ENCODE measurements at regions not wholly inside any gene's neighbourhood (a gene's known extent, or its start where the extent isn't known, plus 50 kb on each side); places are given as distances from the start of the nearest gene placed in this dataset.
A peak's percentile ranks its signal among the peaks of the same experiment; 100 is the strongest.
"Not testable (repeated sequence)": the region's sequence is repeated elsewhere in the genome, so short reads cannot be mapped to it uniquely, and the experiment has no call there.

DNA sequence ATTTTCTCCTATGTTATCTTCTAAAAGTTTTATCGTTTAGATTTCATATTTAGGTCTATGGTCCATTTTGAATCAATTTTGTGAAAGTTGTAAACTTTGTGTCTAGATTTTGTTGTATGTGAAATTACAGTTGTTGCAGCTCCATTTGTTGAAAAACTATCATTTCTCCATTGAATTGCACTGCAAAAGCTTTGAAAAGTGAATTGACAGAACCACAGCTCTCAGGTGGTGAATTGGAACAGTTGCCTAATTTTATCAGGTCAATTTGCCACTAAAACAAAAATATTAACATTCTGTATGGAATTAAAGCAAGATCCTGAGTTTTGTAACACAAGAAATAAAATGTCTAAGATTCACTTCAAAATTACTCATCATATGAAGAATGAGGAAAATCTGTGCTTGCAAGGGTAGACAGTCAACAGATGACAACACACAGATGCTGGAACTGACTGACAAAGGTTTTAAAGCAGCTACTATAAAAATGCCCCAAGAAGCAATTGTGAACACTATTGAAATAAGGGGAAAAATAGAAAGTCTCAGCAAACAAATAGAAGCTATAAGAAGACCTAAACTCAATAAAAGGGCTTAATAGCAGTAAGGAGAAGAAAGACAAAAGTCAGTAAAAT, 346.7 kb downstream of the PAX1 start:
- DNase-seq: no peak

DNA sequence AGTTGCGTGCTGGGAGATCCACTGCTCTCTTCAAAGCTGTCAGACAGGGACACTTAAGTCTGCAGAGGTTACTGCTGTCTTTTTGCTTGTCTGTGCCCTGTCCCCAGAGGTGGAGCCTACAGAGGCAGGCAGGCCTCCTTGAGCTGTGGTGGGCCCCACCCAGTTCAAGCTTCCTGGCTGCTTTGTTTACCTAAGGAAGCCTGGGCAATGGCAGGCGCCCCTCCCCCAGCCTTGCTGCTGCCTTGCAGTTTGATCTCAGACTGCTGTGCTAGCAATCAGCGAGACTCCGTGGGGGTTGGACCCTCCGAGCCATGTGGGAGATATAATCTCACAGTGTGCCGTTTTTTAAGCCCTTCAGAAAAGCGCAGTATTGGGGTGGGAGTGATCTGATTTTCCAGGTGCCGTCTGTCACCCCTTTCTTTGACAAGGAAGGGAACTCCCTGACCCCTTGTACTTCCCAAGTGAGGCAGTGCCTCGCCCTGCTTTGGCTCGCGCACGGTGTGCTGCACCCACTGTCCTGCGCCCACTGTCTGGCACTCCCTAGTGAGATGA, 340.6 kb downstream of the PAX1 start:
- not testable (repeated sequence) for DNase-seq

DNA sequence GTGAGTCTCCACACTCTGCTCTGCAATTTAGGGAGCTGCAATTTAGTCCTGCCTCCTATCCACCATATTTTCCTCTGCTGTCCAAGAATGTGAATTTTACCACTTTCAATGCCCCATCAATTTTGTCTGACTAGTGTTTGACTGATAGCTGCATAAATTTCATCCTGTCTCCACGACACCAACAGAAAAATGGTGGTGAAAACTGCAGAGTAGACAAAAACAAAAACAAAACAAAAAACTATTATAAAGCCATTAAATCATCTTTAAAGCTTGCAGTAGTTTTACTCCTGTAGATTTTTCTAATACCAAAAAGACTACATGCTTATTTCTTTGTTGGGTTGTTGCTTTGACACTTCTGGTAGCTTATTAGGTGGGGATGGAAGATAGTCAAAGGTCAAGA, 322.0 kb downstream of the PAX1 start:
- no peak for DNase-seq

DNA sequence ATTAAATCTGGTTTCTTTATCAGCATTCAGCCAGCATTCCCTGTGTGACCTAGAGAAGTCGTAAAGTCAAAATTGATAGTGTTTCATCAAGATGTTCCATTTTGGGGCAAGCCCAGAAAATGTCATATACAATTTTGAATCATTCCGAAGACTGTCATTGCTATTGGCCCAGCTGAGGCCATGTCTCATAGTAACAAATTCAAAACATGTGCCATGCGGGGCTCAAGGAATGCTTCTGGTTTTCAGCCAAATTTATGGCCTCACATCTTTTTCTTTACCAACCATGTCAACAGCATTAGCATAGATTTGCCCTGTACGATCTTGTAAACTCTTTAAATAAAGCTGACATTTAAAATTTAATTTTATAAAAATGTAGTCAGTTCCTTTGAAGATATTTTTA, 314.7 kb downstream of the PAX1 start:
- DNase-seq: no peak

DNA sequence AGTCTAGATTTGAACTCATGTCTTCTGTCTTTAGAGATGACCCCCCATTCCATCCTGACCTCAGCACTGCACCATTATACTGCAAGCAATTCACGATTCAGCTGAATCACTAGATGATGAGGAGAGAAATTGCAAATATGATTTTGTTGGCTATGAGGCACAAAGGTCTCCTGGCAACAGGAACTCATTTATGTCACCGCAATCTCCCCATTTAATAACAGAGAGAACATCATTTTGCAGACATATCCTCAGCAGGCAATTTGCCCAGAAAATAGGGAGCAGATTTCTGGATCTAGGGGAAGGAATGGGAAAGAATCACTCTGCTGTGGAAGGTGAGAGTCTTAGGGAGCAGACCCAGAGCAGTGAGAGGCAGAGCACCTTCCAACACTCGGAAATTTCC, 303.0 kb downstream of the PAX1 start:
- no peak for DNase-seq

DNA sequence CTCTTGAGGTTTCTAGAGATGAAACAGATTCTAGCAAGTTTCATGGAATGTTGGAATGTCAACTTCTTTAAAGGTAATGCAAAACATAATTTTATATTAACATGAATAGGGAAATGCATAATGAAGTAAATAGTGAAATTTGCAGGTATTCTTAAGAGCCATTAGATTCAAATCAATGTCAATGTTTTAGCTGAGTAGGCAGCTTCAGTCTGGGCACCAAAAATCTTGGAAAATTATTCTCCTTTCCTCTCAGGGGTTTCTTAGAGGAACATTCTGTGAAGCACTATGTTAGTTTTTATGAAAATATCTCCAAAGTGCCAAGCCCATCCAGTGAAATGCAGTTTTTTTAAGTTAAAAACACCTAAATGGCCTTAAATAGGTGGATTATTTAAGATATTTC, 300.8 kb downstream of the PAX1 start:
- DNase-seq: no peak

DNA sequence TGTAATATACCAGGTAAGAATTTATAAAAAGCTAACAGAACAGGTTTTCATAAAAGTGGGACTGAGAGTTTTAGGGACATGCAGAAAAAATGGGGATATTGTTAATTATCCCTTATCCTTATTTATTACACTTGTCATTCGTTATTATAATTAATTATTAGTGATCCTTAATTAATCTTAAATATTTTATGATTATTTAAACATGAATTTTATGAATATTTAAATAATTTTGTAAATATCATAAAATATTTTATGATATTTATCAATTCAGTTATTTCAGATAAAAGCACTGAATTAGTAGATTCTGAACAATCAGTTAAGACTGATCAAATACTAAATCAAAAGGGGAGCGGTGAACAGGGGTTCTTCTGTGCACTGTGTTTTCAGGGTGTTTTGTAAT, 300.1 kb downstream of the PAX1 start:
- no peak for DNase-seq

DNA sequence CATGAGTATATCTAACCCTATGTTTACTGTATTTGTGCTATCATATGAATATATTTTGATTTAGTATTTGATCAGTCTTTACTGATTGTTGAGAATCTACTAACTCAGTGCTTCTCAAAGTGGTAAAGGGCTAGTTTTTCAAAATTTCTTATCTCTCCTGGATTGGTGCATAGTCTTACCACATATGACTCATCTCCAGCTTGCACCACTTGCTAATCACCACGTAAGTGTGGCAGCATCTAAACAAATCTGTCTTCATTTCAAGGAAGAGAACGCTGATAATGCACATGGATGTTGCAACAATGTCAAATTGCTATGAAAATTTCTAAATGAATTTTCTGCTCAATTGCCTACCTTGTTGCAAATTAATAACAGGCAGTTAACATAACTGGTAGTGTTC, 299.5 kb downstream of the PAX1 start:
- no peak for DNase-seq

DNA sequence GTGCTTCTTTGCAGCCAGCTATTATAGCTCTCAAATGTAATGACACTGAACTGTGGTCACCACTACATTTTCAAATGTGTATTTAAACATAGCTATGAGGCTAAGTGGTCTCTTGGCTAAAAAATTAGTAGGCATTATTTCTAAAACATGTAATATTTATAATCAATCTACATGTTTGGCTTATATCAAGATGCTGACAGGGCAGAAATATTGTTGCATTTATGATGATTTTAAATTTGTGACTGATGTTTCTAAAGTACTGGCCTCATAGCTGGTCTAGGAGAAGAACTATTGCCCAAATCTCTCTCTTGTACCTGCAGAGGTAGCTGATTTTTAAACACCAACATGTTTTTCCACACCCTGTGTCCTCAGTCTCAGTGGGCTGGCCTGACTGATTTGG, 298.2 kb downstream of the PAX1 start:
- DNase-seq: no peak

DNA sequence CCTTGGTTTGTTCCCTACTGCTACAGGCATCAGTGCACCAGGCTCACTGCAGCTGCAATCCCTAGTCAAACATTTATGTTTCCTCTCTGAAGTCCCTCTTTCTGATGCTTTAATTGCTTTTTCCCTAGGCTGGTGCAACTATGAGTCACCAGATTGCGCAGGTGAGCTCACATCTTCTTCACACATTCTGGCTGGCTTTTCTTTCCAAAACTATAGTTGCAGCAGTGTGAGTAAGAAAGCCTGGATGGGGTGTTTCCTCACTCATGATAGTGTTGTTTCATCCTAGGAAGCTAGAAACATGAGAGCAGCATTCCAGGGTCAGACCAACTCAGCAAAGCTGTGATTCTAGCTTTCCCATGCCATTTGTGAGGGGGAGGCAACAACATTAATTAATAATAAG, 296.4 kb downstream of the PAX1 start:
- no peak for DNase-seq

DNA sequence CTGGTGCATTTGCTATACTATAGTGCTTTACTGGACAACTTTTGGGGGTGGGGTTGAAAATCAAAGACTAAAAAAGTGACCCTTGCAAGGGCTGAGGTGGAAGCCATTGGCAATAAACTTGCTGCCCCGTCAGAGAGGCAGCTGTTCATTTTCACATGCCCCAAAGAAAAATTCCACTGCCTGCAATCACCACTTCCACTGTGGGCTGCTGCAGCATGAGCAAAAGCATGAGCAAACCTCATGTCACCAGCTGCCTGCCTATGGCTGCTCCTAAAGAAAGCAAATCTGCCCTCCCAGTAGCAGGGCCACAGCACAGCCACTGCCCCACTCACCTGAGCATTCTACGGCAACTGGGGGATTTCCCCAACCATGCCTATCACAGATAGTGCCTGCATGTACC, 290.0 kb downstream of the PAX1 start:
- DNase-seq: no peak

DNA sequence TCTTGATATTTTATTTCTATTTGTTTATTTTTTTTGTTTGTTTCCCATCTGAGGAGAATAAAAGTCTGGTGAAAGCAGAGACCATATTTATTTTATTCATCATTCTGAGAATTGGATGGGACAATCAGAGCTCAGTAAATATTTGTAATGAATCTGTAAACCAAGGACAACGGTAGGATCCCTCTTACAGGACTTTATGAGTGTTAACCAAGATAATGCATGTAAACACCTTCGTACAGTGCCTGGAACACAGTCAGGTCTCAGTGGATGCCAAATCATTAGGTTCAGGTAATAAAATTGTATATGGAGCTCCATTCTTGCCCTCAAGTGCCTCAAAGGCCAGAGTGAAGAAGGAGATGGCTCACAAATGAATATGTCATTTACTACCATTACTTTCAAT, 288.7 kb downstream of the PAX1 start:
- no peak for DNase-seq

DNA sequence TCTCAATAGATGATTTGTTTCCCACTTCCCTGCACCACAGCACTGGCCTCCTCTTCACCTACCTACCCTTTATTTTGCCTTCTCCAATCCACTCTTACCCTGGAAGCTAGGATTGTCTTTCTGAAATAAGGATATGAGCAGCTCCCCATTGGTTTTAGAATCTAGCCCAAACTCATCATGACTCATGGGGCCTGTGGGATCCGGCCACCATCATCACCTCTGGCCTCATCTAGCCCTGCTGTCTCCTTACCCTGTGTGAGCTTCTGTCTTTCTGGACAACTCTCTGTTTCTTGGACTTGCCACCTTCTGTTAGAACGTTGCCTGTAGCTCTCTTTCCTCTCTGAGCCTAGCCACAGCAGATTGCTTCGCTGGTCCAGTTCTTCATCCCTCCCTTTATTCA, 277.1 kb downstream of the PAX1 start:
- no peak for DNase-seq

DNA sequence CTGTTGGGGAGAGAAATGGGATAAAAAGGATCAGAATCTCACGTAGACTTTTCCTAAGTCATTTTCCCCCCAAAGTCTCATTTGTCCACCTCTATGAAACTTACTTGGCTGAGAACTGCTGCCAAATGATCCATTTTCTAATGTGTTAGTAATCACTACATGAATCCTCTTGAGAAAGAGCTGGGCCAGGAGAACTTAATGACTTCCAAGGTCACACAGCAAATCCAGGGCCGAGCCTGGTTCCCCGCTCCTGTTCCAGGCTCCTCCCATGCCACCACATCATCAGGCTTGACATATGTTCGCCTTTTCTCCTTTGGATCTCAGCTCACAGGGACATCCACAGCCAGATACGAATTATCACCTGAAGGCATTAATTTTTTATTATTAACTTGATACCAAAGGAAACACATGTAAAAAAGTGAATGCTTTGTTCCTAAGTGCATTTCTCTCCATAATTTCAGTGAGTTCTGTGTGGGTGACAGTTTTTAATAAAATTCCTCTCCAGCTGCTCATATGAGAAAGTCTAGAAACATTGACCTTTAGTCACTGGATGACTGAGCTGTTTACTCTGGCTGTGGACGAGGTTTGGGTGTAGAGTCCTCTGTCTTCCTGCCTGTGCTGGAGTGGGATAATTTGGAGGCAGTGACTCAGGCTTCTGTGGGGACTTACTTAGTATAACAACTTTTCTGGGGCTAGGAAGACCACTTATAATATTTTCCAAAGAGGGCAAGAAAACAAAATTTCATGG, 276.3 kb downstream of the PAX1 start:
- no peak for DNase-seq

DNA sequence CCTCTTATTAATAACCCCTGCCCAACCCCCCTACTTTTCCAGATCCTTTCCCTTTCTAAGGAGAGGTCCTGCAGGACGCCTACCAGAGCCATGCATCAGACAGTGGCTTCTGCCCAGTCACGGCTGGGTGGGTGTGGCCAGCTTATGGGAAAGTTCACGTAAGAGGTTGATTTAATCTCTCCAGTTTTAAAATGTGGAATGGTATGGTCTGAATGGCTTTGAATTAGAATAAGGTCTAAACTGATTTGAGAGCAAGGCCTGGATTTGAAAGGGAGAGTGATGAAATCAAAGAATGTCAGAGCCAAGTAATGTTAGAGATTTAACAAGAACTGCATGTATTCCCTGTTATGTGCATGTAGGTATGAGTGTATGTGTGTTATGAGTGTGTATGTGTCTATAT, 275.7 kb downstream of the PAX1 start:
- DNase-seq: no peak

DNA sequence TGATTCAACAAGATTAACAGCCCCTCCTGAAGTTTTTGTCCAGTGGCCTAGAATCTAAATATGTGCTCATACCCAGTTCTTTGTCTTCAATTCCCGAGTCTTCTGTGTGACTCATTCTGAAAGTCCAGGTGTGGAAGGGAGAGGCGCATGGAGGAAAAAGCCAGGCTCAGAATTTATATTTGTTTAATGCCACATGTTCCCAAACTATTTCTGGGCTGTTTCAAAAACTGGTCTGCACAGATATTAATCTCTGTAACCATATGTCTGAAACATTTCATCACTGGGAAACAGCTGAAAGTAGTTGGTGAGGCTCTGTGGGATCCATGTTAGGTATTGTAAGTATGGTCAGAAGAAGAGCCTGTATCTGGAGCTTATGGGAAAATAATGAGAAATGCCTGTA, 266.0 kb downstream of the PAX1 start:
- DNase-seq: no peak

DNA sequence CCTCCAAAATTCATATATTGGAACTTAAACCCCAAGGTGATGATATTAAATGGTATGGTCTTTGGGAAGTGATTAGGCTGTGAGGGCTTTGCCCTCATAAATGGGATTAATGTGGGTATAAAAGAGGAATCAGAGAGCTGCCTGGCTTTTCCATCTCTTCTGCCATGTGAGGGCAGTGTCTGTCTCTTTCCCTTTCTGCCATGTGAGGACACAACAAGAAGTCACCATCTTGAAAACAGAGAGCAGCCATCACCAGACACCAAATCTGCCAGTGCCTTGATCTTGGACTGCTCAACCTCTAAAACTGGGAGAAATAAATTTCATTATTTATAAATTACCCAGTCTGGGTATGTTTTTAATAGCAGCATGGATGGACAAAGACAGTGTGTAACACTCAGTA, 263.0 kb downstream of the PAX1 start:
- DNase-seq: no peak

DNA sequence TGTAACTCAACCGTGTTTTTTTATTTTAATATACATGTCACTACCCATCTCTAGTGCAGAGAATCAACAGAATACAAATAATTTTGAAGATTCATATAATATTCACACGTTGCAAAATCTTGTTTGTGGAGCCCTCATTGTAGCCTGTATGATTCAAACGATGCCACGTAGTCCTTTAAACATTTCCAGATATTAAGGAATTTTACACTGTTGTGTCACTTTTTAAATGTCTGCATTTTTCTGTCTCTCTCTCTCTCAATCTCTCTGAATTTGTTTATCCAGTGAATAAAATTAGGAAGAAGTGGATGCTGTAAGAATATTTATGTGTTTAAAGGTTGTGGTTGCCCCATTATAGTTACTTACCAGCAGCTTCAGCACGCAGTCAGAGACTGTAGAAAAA, 262.0 kb downstream of the PAX1 start:
- no peak for DNase-seq

DNA sequence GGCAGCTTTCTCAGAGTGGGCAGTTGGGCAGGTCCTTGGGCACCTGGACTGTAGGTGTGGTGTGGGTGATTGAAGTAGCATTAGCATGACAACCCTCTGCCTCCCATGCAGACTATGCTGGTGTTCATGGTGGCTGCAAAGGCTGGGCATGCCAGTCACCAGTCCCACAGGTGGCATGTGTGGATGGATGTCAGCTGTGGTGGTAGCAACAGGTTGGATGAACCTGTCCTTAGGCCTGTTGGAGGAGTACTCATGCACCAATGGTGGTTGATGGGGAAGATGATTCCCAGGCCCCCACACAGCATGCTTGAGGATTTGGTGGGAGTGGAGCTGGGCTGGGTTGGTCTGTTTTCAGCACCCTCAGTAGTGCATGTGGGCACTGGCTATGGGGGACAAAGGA, 251.1 kb downstream of the PAX1 start:
- DNase-seq: no peak

DNA sequence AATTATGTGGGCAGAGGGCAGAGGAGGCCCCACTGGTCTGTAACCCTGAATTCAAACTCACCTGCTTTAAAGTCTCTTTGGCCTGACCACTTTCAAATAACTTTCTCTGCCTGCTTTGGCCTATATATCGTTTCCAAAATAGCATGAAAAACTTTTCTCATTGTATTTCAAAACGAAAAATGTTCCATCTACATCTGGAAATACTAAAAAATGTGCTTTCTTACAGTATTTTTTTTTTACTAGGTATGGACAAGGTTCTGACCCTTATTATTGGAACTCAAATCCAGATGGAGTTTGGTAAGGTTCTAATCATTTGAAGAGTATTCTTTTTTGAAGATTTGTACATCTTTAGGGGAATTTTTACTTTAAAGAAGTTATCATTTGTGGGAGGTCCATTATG, 241.9 kb downstream of the PAX1 start:
- DNase-seq: no peak

DNA sequence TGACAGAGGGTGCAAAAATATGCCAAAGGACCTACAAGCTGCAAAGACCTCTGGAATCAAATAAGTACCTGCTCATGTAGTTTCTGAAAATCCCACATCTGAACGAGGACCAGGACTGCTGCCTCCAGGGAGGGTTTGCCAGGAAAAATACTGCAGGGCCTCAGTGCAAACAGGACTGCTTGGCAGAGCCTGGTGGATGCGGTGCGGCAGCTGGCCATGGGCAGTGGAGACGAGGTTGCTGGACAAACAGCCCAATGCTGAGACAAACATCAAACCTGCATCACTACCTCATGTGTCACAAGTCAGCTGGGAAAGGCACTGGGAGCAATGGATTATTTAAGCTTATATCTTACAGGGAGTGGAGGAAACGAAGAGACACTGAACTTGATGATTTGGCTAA, 238.8 kb downstream of the PAX1 start:
- no peak for DNase-seq

DNA sequence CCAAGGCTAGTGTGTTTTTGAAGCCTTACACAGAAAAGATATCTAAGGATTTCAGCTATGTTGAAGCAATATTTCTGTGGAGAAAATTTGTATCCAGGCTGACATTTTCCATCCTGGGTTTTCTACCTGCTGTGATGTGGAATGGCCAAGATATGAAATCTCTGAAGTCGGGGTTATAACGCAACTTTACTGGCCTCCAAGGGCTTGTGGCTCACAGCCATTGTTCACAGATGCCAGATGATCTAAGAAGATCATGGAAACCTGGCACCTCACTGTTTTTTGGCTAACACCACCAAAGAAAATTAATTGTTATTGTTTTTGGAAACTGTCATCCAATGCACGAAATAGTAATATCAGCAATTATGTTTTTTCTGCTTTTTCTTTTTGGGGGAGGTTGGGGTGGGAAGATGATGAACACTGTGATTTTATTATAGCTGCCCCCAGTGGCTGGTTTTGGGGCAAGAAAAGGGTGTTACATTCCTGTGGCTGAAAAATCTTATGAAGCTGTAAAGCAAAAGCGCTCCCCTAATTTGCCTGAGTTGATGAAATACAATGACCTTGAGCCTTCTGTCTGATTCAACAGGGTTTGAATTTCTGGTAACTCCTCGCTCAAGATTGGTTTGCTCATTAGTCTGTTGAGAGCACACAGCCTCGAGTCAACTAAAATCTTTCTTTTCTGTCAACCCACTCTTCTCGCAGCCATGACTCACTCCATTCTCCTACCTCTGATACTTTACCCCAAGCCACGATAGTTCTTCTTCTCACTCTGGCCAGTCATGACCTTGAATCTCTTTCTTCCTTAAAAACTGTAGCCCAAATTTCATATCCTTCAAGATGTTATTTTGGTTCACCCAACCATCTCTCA, 236.7 kb downstream of the PAX1 start:
- DNase-seq: no peak

DNA sequence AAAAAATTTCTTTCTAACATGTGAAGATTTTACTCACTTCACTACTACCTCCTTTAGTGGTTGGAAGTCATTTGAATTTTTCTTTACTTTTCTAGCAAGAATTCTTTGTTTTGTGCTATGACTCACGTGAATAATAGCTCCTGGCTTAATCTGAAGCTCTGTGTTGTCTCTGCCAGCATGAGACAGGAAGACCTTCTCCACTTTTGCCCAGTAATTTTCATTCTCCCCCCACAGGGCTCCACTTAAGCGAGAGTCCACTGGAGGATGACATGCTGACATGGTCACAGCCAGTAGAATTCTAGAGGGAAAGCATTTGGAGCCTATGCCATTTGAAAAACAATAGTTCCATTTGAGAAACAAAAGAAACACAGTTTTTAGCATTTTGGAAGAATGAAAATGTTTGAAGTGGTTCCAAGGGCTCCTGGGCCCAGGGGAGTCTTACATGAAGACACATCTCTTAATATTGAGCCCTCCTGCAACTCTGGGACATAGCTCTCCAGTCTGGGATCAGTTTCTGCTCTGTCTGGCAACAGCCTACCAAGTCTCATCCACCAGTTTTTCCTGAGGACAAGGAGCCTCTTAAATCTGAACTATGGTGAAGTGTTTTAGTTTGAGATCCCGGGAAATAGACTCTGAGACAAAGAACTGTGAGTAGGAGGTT, 231.4 kb downstream of the PAX1 start:
- peak; percentile 25 for DNase-seq

All from NCI-H2081 treated with DMSO at 0.1 percent for 48 hours (cell line).